Stimulated activated CD8-positive, alpha-beta memory T cell treated with anti-CD3 and anti-CD28 coated beads, Interleukin-7, amount 100 ng/mL, for 4 hours (primary cell): ENCODE measurements at regions not wholly inside any gene's neighbourhood (a gene's known extent, or its start where the extent isn't known, plus 50 kb on each side); places are given as distances from the start of the nearest gene placed in this dataset.

Experiments
- DNase-seq, 2 donors: peaks; one replicate each; pipeline ENCODE4 v3.0.0-alpha.2; 2020; ENCODE audit warnings: low read depth in 2 of 2

- DNase-seq = no peak
Measured at GRCh38 chr12:88642675-88643431, 62.6 kb upstream of the KITLG start.

- no peak for DNase-seq
Measured at GRCh38 chr12:88638966-88639760, 58.9 kb upstream of the KITLG start.

GRCh38 chr12:88638388-88638787 is 58.1 kb upstream of the KITLG start:
- DNase-seq = no peak

GRCh38 chr12:88634008-88634407 is 53.7 kb upstream of the KITLG start:
- no peak for DNase-seq

- DNase-seq = no peak
Measured at GRCh38 chr12:88633312-88633711, 53.0 kb upstream of the KITLG start.

- no peak for DNase-seq
Measured at GRCh38 chr12:88630561-88630960, 50.3 kb upstream of the KITLG start.
